ENCODE measurements at regions not wholly inside any gene's neighbourhood (a gene's known extent, or its start where the extent isn't known, plus 50 kb on each side); places are given as distances from the start of the nearest gene placed in this dataset.

DNA sequence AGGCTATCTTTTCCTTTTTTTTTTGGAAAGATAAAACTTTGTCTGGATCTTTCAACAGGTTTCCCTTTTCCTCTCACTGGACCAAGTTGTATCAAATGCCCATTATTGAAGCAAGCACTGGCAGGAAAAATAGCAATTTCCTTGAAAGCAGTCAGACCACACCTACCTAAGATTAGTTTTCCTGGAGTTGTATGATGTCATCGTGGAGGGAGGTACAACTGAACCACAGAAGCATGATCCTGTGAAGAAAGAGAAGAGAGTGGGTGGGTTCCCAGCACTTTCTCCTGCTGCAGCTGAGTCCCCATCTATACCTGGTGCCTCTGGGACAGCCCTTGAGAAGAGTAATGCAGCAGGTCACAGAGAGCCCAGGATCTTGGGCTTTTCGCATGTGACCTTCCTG is 63.6 kb upstream of the ERCC4 start:
- TF ChIP-seq EZH2 (IDR thresholded peaks at IDR 0.05; ENCODE audit: borderline replicate concordance) (no peak), EZH2phosphoT487 (IDR thresholded peaks at IDR 0.05; ENCODE audit: low read depth, severe bottlenecking, unreplicated experiment) (no peak)
- TF ChIP-seq, protein P1, sequence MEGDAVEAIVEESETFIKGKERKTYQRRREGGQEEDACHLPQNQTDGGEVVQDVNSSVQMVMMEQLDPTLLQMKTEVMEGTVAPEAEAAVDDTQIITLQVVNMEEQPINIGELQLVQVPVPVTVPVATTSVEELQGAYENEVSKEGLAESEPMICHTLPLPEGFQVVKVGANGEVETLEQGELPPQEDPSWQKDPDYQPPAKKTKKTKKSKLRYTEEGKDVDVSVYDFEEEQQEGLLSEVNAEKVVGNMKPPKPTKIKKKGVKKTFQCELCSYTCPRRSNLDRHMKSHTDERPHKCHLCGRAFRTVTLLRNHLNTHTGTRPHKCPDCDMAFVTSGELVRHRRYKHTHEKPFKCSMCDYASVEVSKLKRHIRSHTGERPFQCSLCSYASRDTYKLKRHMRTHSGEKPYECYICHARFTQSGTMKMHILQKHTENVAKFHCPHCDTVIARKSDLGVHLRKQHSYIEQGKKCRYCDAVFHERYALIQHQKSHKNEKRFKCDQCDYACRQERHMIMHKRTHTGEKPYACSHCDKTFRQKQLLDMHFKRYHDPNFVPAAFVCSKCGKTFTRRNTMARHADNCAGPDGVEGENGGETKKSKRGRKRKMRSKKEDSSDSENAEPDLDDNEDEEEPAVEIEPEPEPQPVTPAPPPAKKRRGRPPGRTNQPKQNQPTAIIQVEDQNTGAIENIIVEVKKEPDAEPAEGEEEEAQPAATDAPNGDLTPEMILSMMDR (IDR thresholded peaks at IDR 0.05; ENCODE audit: poor library complexity): no peak

Measured in hepatocyte (in vitro differentiated cells).